H9 (cell line): ENCODE measurements at regions not wholly inside any gene's neighbourhood (a gene's known extent, or its start where the extent isn't known, plus 50 kb on each side); places are given as distances from the start of the nearest gene placed in this dataset.

Experiments used
- DNase-seq: peaks from one replicate; pipeline ENCODE4 v3.0.0-alpha.2; 2017
- H2AFZ ChIP-seq: one replicate; pipeline ENCODE4 v1.6.1; 2013; ENCODE audit warnings: mild to moderate bottlenecking, low read length, control low read depth, moderate library complexity
- H2AK5ac ChIP-seq: 2 replicates; pipeline ENCODE4 v1.6.1; 2013; ENCODE audit warnings: low read length, control low read depth, mixed read lengths; ENCODE audit not compliant: insufficient read length
- H2BK120ac ChIP-seq: one replicate; pipeline ENCODE4 v1.6.1; 2013; ENCODE audit warnings: low read depth, mild to moderate bottlenecking, low read length, control low read depth, inconsistent platforms; ENCODE audit not compliant: poor library complexity, severe bottlenecking
- H2BK12ac ChIP-seq: 2 replicates; pipeline ENCODE4 v1.6.1; 2013; ENCODE audit warnings: low read length, control low read depth, mixed read lengths, low read depth; ENCODE audit not compliant: insufficient read length
- H2BK15ac ChIP-seq: 2 replicates; pipeline ENCODE4 v1.6.1; 2013; ENCODE audit warnings: low read depth, low read length, control low read depth
- H2BK20ac ChIP-seq: one replicate; pipeline ENCODE4 v1.6.1; 2013; ENCODE audit warnings: low read depth, mild to moderate bottlenecking, low read length, control low read depth, inconsistent platforms; ENCODE audit not compliant: poor library complexity, severe bottlenecking
- H2BK5ac ChIP-seq: 2 replicates; pipeline ENCODE4 v1.6.1; 2013; ENCODE audit warnings: low read length, control low read depth, mixed read lengths; ENCODE audit not compliant: insufficient read length
- H3K14ac ChIP-seq: 2 replicates; pipeline ENCODE4 v1.6.1; 2013; ENCODE audit warnings: low read length, control low read depth; ENCODE audit not compliant: insufficient read depth
- H3K18ac ChIP-seq: 2 replicates; pipeline ENCODE4 v1.6.1; 2013; ENCODE audit warnings: low read depth, mild to moderate bottlenecking, mixed read lengths, low read length, control low read depth; ENCODE audit not compliant: insufficient read length
- H3K23ac ChIP-seq: 2 replicates; pipeline ENCODE4 v1.6.1; 2013; ENCODE audit warnings: low read length, control low read depth, mixed read lengths, low read depth; ENCODE audit not compliant: insufficient read length
- H3K23me2 ChIP-seq: 2 replicates; pipeline ENCODE4 v1.6.1; 2013; ENCODE audit warnings: low read depth, mild to moderate bottlenecking, mixed read lengths, low read length, control low read depth; ENCODE audit not compliant: insufficient read length, poor library complexity, severe bottlenecking
- H3K27ac ChIP-seq: 2 replicates; pipeline ENCODE4 v1.5.1; 2013; ENCODE audit warnings: low read length, control low read depth, mixed read lengths, low read depth; ENCODE audit not compliant: insufficient read length
- H3K27me3 ChIP-seq: 2 replicates; pipeline ENCODE4 v1.6.1; 2013; ENCODE audit warnings: low read length, control low read depth, inconsistent platforms; ENCODE audit not compliant: insufficient read depth
- H3K4ac ChIP-seq: 2 replicates; pipeline ENCODE4 v1.6.1; 2013; ENCODE audit warnings: low read depth, mild to moderate bottlenecking, control low read depth, inconsistent platforms, low read length, moderate library complexity
- H3K4me1 ChIP-seq: 2 replicates; pipeline ENCODE4 v1.6.1; 2013; ENCODE audit warnings: low read length, control low read depth, inconsistent platforms; ENCODE audit not compliant: insufficient read depth
- H3K4me2 ChIP-seq: 2 replicates; pipeline ENCODE4 v1.6.1; 2013; ENCODE audit warnings: low read length, control low read depth, mixed read lengths; ENCODE audit not compliant: insufficient read length, insufficient read depth
- H3K56ac ChIP-seq: 2 replicates; pipeline ENCODE4 v1.6.1; 2013; ENCODE audit warnings: low read depth, mild to moderate bottlenecking, mixed read lengths, low read length, control low read depth; ENCODE audit not compliant: insufficient read length
- H3K79me1 ChIP-seq: 2 replicates; pipeline ENCODE4 v1.6.1; 2013; ENCODE audit warnings: low read depth, mild to moderate bottlenecking, moderate library complexity, low read length, control low read depth, inconsistent platforms; ENCODE audit not compliant: insufficient read depth, poor library complexity, severe bottlenecking
- H3K79me2 ChIP-seq: 2 replicates; pipeline ENCODE4 v1.6.1; 2013; ENCODE audit warnings: low read length, control low read depth, inconsistent platforms; ENCODE audit not compliant: insufficient read depth
- H3K9ac ChIP-seq: 2 replicates; pipeline ENCODE4 v1.6.1; 2013; ENCODE audit warnings: low read length, control low read depth, mixed read lengths; ENCODE audit not compliant: insufficient read length; ENCODE audit errors: extremely low read depth
- H3K9me3 ChIP-seq: one replicate; pipeline ENCODE4 v1.6.1; 2013; ENCODE audit warnings: low read depth, low read length, inconsistent platforms; ENCODE audit not compliant: control insufficient read depth
- H3T11ph ChIP-seq: one replicate; pipeline ENCODE4 v1.6.1; 2013; ENCODE audit warnings: mild to moderate bottlenecking, low read length, control low read depth, inconsistent platforms
- H4K20me1 ChIP-seq: one replicate; pipeline ENCODE4 v1.6.1; 2013; ENCODE audit not compliant: control insufficient read depth, insufficient read length, insufficient read depth
- H4K5ac ChIP-seq: 2 replicates; pipeline ENCODE4 v1.6.1; 2013; ENCODE audit warnings: low read depth, mild to moderate bottlenecking, mixed read lengths, low read length, control low read depth; ENCODE audit not compliant: insufficient read length
- H4K8ac ChIP-seq: replicated peaks from 2 replicates; pipeline ENCODE4 v1.6.1; 2013; ENCODE audit warnings: low read length, control low read depth, mixed read lengths, low read depth; ENCODE audit not compliant: insufficient read length
- H4K91ac ChIP-seq: 2 replicates; pipeline ENCODE4 v1.6.1; 2013; ENCODE audit warnings: low read depth, mild to moderate bottlenecking, moderate library complexity, mixed read lengths, low read length, control low read depth; ENCODE audit not compliant: insufficient read length
- H3K27ac Mint-ChIP-seq, 3 experiments: 2 replicates in 2 of 3; 3 replicates in 1 of 3; pipeline ENCODE4 v1.8.0; 2020 to 2021; ENCODE audit warnings: mixed read lengths in 3 of 3, mild to moderate bottlenecking in 1 of 3, moderate library complexity in 1 of 3
- H3K27me3 Mint-ChIP-seq: 2 replicates; pipeline ENCODE4 v1.8.0; 2021; ENCODE audit warnings: low read depth, mild to moderate bottlenecking, moderate library complexity, mixed read lengths
- H3K36me3 Mint-ChIP-seq, 3 experiments: 2 replicates in 2 of 3; 3 replicates in 1 of 3; pipeline ENCODE4 v1.8.0; 2020 to 2021; ENCODE audit warnings: low read depth in 3 of 3, mixed read lengths in 3 of 3; ENCODE audit not compliant: insufficient read depth in 1 of 3
- H3K4me1 Mint-ChIP-seq, 2 experiments: 2 replicates each; pipeline ENCODE4 v1.8.0; 2020; ENCODE audit warnings: mixed read lengths in 2 of 2
- H3K4me3 Mint-ChIP-seq, 2 experiments: 2 replicates in 1 of 2; 3 replicates in 1 of 2; pipeline ENCODE4 v1.8.0; 2020 to 2021; ENCODE audit warnings: mild to moderate bottlenecking in 2 of 2, mixed read lengths in 2 of 2, moderate library complexity in 1 of 2
- H3K9me3 Mint-ChIP-seq, 2 experiments: 2 replicates in 1 of 2; 3 replicates in 1 of 2; pipeline ENCODE4 v1.8.0; 2020; ENCODE audit warnings: mild to moderate bottlenecking in 2 of 2, mixed read lengths in 2 of 2, moderate library complexity in 1 of 2
- WGBS: extraction: QIAGEN DNeasy Blood & Tissue Kit; methylation state at CpG from one replicate; pipeline ENCODE4 v1.1.7; 2013; ENCODE audit warnings: missing lambda C conversion rate, low lambda C conversion rate, mixed read lengths; ENCODE audit not compliant: insufficient read length; ENCODE audit errors: extremely low coverage; 5-methylcytosine and 5-hydroxymethylcytosine counted together
- TF ChIP-seq, protein P1 (sequence below): fragments of 200-600 bp; sonication (generic); conservative IDR thresholded peaks from 3 replicates; pipeline ENCODE4 v1.8.0; 2021; ENCODE audit warnings: antibody characterized with exemption, mild to moderate bottlenecking

DNA sequence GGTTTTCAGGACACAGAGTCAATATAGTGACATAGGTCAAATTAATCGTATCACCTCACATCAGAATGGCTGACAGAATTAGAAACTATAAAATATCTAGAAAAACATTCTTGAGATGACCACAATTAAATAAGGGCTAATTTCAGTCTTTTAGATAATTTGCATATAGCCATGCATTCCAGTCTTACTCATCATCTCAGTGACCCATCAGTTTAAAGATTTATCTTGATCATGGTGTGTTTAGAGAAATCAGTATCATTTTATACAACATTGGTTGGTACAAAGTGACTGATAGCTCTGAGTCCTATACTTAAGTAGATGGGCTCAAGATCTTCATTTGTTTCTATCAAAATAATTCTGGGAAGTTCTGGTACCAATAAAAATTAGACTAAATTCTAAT, 262.3 kb upstream of the SNX7 start:
- Histone ChIP-seq H4K8ac (no peak overlapping the region), H3K18ac (no peak overlapping the region), H3K79me2 (no peaks in the 10 kb centered on the region), H4K5ac (no peak overlapping the region), H2BK120ac (no peak overlapping the region), H3K4me2 (no peak overlapping the region), H2BK5ac (no peak overlapping the region), H3K23me2 (no peaks in the 10 kb centered on the region), H2BK20ac (no peak overlapping the region), H3T11ph (no peak overlapping the region), H3K4ac (no peak overlapping the region), H3K14ac (no peak overlapping the region), H3K23ac (no peak overlapping the region), H4K20me1 (no peaks in the 10 kb centered on the region), H2AK5ac (no peak overlapping the region), H3K9ac (no peak overlapping the region), H3K27me3 (no peaks in the 10 kb centered on the region), H3K9me3 (no peaks in the 10 kb centered on the region), H3K56ac (no peak overlapping the region), H2BK15ac (no peak overlapping the region), H2AFZ (no peak overlapping the region), H4K91ac (no peak overlapping the region), H3K4me1 (no peaks in the 10 kb centered on the region), H3K79me1 (no peaks in the 10 kb centered on the region), H2BK12ac (no peak overlapping the region), H3K27ac (no peak overlapping the region)
- TF ChIP-seq, protein P1, sequence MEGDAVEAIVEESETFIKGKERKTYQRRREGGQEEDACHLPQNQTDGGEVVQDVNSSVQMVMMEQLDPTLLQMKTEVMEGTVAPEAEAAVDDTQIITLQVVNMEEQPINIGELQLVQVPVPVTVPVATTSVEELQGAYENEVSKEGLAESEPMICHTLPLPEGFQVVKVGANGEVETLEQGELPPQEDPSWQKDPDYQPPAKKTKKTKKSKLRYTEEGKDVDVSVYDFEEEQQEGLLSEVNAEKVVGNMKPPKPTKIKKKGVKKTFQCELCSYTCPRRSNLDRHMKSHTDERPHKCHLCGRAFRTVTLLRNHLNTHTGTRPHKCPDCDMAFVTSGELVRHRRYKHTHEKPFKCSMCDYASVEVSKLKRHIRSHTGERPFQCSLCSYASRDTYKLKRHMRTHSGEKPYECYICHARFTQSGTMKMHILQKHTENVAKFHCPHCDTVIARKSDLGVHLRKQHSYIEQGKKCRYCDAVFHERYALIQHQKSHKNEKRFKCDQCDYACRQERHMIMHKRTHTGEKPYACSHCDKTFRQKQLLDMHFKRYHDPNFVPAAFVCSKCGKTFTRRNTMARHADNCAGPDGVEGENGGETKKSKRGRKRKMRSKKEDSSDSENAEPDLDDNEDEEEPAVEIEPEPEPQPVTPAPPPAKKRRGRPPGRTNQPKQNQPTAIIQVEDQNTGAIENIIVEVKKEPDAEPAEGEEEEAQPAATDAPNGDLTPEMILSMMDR = no peak
- DNase-seq = no peak
- Mint-ChIP-seq H3K4me1 (no peaks in the 10 kb centered on the region), H3K4me3 (no peak overlapping the region), H3K27me3 (no peaks in the 10 kb centered on the region), H3K27ac (no peak overlapping the region), H3K9me3 (no peaks in the 10 kb centered on the region), H3K36me3 (no peaks in the 10 kb centered on the region)
- WGBS = no CpG with 5 or more reads among the region's 1 CpG
